Stimulated activated naive CD4-positive, alpha-beta T cell (primary cell): ENCODE measurements at regions not wholly inside any gene's neighbourhood (a gene's known extent, or its start where the extent isn't known, plus 50 kb on each side); places are given as distances from the start of the nearest gene placed in this dataset.

Experiments used
- DNase-seq, 6 experiments: peaks; one replicate each; lab custom pipeline; 2025; lab: John Stamatoyannopoulos, UW

DNA sequence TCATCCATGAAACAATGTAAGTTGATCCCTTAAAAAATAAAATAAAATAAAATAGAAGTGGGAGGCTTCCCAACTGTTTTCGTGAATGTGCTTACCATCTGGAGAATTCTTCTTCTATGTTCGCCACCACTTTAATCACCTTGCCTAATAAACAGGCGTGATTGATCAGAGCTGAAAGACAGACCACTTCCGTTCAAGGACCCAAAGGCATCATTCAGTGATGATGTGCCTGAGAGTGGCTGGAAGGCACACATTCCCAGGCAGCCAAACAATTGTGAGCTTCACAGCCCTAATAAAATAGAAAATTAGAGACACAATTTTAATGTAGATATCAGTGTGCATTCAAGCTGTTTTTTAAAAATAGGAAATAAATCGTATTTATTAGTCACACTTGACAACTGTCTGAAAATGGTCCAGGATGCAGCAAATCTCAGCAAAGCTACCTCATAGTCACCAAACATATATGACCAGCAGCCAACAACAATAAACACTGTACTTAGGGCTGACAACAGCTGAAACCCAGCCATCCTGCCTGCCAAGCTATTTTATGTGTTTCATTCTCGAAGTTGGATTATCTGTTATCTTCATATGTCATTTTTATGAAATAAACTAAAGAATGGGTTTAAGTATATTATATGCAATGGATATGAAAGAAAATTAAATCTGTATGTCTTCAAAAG is 163.2 kb upstream of the FAM9B start:
- DNase-seq: no peak

DNA sequence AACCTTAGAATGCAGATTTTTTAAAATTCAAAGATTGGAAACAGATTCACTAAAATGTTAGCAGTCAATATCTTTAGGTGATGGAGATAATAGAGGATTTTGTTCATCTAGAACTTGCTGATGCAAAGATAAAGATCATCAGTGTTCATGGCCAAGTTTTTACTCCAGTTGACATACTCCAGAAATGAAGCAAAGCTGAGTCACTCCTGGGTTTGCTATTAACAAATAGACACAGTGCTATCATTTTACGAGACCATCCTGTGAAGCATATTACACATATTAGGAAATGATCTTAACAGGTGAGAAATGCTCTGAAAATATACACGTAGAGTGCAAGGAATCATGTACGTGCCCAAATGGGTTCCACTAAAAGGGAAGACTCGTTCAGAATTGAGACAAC is 170.6 kb upstream of the FAM9B start:
- DNase-seq: no peak

DNA sequence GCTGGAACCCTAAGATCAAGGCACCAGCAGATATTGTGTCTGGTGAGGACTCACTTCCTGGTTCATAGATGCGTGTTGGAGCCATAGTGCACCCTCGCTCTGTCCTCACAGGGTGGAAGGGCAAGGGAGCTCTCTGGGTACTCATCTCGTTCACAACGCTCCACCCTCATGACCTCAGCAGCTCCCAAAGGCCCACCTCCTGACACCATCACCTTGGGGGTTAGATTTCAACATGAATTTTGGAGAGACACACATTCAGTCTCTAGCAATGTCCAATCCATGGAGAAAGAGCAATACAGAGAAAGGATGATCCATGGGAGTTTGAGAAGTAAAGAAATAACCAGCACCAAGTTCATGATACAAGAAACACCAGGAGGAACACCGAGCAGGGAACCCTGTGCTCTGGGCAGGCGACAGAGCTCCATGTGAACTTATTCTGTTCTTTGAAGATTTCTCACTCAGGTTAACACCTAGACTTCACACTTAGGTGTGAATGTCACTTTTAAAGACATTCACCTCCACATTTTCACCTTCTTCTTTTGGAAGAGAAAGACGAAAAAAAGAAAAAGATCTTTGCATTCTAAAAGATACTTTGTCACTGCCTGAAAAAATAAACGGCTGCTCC is 171.8 kb upstream of the FAM9B start:
- no peak for DNase-seq

DNA sequence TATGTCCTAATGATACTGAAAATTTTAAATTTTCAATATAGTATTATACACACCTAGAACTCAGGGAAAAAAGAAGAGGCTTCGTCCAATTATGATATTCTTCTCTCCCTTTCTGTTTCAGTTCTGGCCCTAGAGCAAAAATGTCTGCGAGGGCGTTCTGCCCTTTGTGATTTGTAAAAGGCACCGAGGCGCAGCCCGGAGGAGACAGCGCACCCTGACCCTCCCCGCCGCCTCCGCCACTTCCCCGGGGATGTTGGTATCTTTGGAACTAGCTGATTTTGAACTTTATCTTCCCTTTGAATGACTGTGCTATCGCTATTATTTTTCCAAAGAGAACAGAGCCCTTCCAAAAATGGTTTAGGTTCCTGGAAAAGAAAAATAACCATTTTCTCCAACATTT is 173.2 kb upstream of the FAM9B start:
- DNase-seq: no peak

DNA sequence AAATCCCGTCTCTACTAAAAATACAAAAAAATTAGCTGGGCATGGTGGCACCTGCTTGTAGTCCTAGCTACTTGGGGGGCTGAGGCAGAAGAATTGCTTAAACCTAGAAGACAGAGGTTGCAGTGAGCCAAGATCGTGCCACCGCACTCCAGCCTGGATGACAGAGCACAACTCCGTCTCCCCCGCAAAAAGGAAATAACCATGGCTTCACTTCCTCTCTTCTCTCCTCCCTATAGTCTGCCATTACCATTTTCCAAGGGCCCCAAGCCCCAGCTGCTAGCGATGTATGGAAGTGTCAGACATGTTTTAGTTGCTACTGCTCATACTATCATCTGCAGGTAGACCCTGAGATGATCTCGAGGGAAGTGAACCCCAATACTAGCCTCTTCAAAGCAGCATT is 177.3 kb upstream of the FAM9B start:
- DNase-seq: no peak

DNA sequence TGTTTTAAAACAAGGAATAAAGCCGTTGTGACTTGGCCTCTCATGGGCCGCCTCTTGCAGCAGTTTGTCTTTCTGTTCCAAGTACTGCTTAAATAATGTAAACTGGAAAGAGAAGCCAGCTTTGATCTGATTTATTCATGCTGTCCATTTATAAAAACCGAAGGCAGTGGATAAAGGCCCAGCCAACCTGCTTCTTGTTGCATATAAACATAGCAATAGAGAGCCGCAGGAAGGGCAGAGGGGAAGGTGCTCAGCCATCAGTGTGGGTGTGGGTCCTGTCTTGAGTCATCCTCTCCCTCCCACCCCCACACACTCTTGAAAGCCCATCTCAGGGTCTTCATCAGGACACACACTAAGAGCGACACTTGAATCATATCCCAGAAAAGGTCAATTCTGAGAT is 187.9 kb upstream of the FAM9B start:
- no peak for DNase-seq

DNA sequence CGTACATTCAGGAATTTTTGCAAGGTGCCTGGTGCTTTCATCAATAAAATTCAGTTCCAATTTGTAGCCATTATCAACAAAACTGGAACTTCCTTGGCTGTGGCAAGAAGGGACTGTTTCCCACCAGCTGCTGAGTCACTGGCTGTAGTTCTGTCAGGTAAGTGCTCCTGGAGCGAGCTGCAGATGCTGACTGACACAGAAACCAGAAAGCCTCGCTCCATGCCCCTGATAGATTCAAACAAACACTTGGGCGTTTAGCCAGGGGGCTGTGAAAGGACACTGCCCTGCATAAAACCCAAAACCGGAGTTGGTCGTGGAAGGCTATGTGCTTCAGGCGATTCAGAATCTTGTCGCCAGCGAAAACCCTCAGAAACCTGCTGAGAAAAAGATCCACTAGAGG is 188.4 kb upstream of the FAM9B start:
- no peak for DNase-seq

DNA sequence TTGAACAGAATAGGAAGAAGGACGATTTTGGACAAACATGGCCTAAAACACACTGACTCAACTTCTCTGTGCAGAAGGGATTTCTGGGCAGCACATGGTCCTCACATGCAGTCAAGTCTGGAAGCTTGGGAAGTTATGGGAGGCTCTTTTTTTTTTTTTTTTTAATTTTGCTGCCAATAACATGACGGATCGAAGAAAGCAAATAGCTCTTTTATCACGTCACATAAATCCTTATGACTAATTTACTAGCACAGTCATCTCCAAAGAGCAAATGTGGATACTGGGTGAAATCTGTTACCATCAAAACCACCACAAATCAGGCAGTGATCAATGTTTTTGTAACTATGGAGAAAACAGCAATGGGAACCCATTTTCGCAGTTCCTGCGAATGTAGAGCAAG is 193.3 kb upstream of the FAM9B start:
- DNase-seq: no peak

DNA sequence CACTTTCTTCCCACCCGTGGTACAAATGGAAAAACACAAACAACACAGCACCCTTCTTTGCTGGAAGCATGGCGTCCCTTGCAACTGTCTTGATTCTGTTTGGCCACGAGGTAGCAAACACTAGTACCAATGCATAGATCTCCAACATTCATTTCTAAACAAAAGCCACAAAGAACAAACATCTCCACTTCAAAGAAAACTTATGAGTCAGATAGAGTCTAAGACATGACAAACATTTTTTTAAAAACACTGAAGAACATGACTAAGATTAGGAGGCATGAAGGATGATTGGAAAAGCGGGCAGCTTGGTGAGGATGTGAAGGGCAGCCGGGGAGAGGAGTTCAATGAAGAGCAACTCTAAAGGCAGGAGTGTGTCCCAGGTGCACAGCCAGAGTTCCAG is 197.6 kb upstream of the FAM9B start:
- no peak for DNase-seq

DNA sequence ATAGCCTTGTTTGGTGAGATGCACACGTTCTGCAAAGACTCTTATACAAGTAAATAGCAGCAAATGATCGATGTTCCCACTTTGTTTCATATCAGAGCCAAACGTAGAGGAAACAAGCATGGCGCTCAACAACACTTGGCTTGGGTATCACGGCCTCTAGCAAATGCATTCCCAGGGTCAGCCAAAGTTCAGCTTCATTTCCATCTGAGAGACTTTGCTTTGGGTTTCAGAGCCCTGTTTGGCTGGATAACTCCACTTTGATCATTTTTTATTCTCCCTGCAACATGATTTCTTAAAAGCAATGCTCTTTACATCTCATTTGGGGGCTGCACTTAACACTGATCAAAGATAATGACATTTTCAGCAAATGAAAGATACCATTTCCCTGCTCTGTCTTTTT is 199.2 kb upstream of the FAM9B start:
- no peak for DNase-seq

DNA sequence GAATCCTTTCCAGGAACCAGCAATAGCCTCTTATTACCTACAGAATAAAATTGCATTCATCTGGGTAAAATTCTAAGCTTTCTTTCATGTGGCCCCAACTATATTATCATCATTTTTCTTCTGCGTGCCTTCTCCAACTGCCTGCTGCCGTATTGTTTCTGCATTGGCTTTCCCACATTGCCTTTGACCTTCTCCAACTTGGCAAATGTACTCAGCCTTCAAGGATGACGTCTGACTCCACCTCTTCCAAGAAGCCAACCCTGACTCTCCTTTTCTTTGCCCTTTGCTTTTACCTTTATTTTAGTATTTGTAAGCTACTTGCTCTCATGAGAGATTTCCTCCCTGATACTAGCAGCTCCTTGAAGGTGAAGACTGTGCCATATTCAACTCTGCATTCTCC is 200.4 kb upstream of the FAM9B start:
- DNase-seq: no peak

DNA sequence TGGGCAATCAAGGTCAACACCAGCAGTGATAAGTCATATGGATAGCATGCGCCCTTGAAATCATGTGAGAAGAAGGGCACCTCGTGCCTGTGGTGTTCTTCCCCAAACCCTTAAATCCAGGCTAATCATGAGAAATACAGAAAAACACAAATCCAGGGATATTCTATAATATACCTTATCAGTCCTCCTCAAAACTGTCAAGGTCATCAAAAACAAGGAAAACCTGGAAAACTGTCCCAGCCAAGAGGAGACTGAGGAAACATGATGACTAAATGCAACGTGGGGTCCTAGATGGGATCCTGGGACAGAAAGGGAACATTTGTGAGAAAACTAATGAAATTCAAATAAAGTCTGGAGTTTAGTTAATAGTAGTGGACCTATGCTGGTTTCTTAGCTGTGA is 201.8 kb upstream of the FAM9B start:
- no peak for DNase-seq

DNA sequence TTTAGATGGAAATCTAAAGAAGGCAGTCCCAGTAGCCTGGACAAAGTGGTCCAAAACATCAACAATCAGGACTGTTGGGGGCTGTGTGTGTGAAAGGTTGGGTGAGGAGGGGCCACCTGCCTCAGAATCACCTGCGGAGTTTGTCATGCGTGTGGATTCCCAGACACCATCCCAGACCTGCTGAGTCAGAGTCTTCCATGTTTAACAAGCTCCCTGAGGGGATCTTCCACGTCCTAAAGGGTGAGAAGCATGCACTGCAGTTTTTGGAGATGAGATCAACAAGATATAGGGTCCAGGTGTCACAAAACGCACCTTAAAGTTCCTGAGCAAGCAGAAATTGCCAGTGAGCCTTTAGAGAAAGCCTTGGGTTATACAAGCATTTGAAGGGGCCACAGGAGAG is 207.0 kb upstream of the FAM9B start:
- no peak for DNase-seq

DNA sequence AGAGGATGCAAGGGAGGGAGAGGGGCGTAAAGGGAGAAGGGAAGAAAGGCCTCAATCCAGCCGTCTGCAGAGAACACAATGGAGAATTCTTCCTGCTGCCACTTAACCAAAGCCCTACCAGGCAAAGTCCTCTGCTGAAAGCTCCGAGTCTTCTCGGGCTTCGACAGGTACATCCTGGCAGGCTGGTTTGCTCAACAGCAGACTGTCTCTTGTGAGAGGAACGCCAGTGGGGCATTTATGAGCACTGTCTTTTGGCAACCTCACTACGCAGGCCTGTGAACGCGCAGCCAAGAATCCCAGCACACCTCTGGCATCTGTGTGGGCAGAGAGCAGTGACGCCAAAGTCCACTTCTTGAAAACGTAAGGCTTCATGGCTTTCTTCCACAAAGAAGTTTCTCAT is 207.5 kb upstream of the FAM9B start:
- no peak for DNase-seq

DNA sequence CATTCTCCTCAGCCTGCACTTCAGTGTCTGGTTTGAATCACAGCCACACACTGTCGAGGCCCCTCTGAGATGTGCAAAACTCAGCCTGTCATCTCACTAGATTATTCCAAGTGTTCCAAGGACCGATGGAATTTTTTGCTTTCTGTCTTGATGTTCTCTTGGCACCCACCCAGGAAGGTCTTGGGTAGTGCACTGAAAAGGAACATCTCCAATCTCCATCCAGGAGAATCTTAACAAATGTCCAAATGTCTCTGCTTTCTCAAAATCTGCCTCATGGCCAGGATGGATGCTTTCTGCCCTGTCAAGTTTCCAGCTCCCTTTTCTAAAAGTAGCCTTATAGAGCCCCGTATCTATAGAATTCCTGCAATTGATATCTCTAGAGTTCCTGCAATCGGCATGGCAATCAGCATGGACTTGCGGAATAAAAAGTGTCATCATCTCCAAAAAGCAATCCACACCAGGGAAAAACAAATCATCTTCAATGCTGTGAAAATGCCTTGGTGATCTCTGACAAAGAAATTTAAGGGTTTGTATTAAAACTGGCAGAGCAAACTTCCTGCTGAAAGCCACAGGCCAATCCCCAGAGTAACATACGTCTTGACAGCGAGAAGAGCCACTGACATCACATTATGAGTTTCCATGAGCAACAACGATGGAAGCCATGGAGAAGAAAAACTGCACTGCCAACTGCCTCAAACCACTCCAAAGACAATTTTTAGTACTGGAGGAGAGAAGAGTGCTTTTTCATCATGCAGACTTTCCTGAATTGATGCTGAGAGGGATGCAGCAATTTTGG is 215.3 kb upstream of the FAM9B start:
- DNase-seq: no peak

DNA sequence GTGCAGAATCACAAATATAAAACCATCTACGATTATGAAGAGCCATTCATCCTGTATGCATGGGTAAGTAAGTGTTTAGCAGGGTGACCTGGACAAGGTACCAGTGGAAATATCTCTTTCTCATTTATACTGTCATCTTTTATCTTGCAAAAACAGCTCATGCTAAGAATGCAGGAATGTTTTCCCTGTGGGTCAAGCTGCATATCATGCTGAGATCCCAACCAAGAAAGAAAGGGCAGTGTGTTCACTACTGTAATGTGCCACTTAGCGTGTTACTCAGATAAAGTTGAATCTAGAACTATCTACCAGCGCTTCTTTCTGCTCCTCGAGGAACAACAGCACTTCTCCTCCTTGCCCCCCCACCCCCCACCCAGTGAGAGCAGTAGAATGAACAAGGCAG is 212.7 kb upstream of the TBL1X start:
- no peak for DNase-seq

DNA sequence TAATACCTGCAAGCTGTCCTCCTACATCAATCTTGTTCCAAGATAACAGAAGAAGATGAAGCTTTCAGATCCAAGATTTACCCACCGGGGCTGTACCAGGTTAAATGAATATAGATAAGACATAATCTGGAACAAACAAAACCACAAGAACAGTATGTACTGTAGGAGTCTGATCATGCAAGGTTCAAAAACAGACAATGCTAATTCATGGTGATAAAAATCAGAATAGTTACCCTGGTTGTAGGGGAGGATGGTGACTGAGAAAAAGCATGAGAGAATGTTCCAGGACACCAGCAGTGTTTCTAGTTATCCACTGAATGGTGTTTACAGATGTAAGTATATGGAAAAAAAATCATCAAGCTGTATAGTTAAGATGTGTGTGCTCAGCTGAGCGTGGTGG is 211.6 kb upstream of the TBL1X start:
- no peak for DNase-seq

DNA sequence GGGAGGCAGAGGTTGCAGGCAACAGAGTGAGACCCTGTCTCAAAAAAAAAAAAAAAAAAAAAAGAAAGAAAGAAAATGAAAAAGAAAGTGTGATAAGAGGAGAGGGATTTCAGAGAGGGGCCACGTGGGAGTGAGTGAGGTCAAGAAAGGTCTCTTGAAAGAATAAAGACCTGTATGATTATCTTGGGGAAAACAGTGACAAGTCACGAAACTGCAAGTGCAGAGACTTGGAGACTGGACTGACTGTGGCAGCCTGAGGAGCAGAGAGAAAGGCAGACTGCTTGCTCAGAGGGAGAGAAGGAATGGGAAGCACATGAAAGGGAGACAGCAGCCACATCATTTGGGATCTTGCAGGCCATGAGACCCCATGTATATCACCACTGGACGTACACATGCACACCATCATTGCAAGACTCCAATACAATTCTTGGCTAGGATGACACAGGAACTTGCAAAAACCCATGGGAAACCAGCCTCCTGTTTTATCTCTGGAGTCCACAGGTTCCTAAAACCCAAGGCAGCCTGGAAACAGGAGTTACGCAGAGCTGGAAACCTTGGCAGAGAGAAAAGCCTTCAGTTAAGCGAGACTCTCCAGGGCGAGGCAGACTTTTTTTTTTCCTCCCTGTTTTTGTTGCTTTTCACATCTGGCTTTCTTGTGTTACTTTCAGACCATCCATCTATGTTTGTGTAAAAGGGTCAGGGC is 207.0 kb upstream of the TBL1X start:
- DNase-seq: no peak

DNA sequence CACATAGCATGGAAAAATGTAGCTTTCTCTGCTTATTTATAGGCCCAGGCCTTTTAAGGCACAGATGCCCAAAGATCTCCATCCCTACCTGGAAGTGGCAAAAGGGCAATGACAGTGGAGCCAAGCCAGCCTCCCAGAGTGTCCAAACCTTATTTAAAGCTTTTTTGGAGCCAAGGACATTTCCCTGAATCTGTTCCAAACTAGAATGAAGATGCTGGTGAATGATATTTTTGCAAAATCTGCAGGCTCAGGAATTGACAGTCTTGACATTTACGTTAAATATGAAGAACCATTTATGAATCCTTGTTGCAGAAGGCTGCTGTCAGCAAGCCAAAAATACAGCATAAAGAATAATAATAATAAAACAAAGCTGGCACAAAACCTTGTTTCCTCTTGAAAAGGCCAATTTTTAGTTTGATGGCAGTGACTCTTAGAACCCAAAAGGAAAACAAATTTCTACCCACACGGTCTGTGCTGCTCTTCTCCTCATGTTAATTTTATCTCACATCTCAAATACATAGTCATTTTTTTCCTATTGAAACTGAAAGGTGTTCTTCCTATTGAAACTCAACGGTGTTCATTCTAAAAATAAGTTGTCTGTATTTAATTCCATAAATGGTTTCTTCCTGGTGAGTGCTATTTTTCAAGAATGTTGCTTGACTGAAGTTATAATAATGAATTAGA is 206.3 kb upstream of the TBL1X start:
- DNase-seq: no peak

DNA sequence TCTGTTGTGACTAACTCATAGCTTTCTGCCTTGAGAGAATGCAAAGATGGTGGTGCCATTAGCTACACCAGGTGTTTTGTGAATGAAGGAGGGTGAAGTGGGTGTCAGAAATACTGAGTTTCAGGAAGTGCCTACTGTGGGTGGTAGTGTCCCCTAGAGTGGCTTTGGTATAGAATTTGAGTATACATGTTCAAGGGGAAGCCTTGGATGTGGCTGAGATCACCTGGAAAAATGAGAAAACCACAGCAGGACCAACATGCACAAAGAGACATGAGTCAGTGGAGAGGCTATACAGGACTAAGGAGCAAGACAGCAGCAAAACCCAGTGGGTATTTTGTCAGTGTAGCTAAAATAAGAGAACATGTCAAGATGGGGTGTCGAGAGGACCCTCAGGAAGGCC is 204.3 kb upstream of the TBL1X start:
- no peak for DNase-seq

DNA sequence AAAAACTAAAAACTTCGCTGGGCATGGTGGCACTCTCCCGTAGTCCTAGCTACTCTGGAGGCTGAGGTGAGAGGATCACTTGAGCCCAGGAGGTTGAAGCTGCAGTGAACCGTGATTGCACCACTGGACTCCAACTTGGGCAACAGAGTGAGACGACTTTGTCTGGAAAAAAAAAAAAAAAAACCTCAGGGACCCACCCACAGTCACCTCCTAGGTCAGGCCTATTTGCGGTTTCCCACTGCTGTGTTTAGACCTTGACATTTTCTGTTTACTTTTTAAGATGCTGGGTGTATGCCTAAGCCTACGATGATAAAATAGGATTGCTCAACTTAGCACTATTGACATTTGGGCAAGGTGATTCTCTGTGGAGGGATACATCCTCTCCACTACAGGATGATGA is 197.4 kb upstream of the TBL1X start:
- no peak for DNase-seq

DNA sequence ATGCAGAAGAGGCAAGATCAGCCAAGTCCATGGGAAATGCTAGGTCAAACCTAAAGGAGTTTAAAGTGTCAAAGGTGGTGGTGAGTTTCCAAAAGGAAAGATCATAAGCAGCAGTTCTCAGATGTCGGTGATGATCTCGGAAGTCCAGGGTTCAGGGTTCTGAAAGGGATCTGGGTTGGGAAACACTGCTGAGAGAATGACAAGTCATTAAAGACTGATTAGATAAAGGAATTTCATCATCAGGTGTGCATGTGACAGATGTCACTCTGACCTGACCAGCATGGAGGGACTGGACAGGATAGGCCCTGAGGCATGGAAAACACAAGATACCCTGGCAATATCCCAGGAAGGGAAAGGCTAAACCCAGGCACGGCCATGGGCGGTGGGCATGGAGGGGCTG is 195.7 kb upstream of the TBL1X start:
- no peak for DNase-seq
